ENCODE measurements at regions not wholly inside any gene's neighbourhood (a gene's known extent, or its start where the extent isn't known, plus 50 kb on each side); places are given as distances from the start of the nearest gene placed in this dataset.

- TF ChIP-seq YY1 (IDR thresholded peaks at IDR 0.05; ENCODE audit: low read depth, low read length): no peak
- TF ChIP-seq ZBTB4 (CRISPR knock-in tag; IDR thresholded peaks at IDR 0.05): no peak
- TF ChIP-seq USF2 (IDR thresholded peaks at IDR 0.05; ENCODE audit: borderline replicate concordance, low read depth, low read length): no peak
- TF ChIP-seq POLR2A (IDR thresholded peaks at IDR 0.05; ENCODE audit: low read depth, low read length): no peak
- no peak for TF ChIP-seq CTCF (IDR thresholded peaks at IDR 0.05 in 2 of 3, conservative IDR thresholded peaks at IDR 0.05 in 1 of 3; ENCODE audit: control insufficient read depth in 2 of 3, extremely low read depth in 1 of 3, insufficient read depth in 1 of 3, low read depth in 3 of 3, low read length in 3 of 3)
- TF ChIP-seq NBN (IDR thresholded peaks at IDR 0.05): no peak
- no peak for TF ChIP-seq PKNOX1 (IDR thresholded peaks at IDR 0.05)
- no peak for TF ChIP-seq CBX3 (IDR thresholded peaks at IDR 0.05; ENCODE audit: borderline replicate concordance, low read depth)
- no peak for TF ChIP-seq ZBTB33 (IDR thresholded peaks at IDR 0.05)
Observed at GRCh38 chr9:30676651-30677050, 1707.8 kb upstream of the ACO1 start.
